ENCODE measurements at regions not wholly inside any gene's neighbourhood (a gene's known extent, or its start where the extent isn't known, plus 50 kb on each side); places are given as distances from the start of the nearest gene placed in this dataset.
"Not testable (repeated sequence)": the region's sequence is repeated elsewhere in the genome, so short reads cannot be mapped to it uniquely, and the experiment has no call there.

DNA sequence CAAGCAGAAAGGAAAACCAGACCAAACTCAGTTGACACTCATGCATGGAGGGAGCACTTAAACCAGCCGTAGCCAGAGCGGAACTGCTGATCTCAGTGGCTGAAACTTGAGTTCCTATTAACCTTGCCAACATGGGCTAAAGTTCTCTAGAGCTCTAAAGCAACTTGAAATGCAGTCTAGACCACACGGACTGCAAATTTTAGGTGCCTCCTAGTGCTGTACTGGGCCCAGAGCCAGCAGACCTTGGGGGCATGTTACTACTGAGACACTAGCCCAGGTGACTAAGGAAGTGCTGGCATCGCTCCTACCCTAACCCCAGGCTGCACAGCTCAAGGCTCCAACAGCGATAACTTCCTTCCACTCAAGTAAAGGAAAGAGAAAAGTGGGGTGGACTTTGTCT lies 236.5 kb downstream of the AKAIN1 start:
- intact Hi-C loops (cut with micrococcal nuclease), result no loop called here
- Mint-ChIP-seq H3K27me3 (no peaks in the 10 kb centered on the region), H3K4me1 (ENCODE audit: low read depth) (no peaks in the 10 kb centered on the region), H3K4me3 (no peak overlapping the region), H3K27ac (no peak overlapping the region), H3K36me3 (ENCODE audit: low read depth) (no peaks in the 10 kb centered on the region), H3K9me3 (peaks cover 9% of the 10 kb centered on the region)
- ATAC-seq, result no peak
- TF ChIP-seq, protein P1, sequence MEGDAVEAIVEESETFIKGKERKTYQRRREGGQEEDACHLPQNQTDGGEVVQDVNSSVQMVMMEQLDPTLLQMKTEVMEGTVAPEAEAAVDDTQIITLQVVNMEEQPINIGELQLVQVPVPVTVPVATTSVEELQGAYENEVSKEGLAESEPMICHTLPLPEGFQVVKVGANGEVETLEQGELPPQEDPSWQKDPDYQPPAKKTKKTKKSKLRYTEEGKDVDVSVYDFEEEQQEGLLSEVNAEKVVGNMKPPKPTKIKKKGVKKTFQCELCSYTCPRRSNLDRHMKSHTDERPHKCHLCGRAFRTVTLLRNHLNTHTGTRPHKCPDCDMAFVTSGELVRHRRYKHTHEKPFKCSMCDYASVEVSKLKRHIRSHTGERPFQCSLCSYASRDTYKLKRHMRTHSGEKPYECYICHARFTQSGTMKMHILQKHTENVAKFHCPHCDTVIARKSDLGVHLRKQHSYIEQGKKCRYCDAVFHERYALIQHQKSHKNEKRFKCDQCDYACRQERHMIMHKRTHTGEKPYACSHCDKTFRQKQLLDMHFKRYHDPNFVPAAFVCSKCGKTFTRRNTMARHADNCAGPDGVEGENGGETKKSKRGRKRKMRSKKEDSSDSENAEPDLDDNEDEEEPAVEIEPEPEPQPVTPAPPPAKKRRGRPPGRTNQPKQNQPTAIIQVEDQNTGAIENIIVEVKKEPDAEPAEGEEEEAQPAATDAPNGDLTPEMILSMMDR (IDR thresholded peaks at IDR 0.05), result no peak
- no peak for DNase-seq
- ChIA-PET CTCF (no interaction called here), POLR2A (no interaction called here)

DNA sequence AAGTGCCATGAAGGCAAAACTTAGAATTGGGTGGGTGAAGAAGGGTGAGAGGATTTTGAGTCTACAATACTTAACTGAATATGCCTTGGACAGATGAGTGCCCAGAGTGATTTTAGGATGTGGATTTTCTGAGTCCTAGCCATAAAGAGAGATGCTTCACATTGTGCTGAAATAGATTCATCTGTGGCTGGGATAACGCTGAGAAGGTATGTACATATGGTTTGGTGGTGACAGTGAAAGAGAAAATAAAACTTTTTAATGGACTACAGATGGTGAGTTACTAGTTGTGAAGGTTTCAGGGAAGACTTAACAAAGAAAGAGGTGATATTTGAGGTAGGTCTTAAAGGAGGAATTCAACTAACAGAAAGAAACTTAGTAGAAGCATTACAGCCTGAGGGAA lies 265.8 kb downstream of the AKAIN1 start:
- Mint-ChIP-seq H3K9me3 (peaks cover 14% of the 10 kb centered on the region), H3K27ac (no peak overlapping the region), H3K27me3 (no peaks in the 10 kb centered on the region), H3K4me3 (no peak overlapping the region), H3K36me3 (ENCODE audit: low read depth) (no peaks in the 10 kb centered on the region), H3K4me1 (ENCODE audit: low read depth) (no peaks in the 10 kb centered on the region)
- POLR2A ChIA-PET, result no interaction called here
- ATAC-seq, result no peak
- TF ChIP-seq, protein P1 (IDR thresholded peaks at IDR 0.05), result no peak
- CTCF ChIA-PET, result no interaction called here
- intact Hi-C loops (cut with micrococcal nuclease), result no loop called here
- DNase-seq, result no peak

DNA sequence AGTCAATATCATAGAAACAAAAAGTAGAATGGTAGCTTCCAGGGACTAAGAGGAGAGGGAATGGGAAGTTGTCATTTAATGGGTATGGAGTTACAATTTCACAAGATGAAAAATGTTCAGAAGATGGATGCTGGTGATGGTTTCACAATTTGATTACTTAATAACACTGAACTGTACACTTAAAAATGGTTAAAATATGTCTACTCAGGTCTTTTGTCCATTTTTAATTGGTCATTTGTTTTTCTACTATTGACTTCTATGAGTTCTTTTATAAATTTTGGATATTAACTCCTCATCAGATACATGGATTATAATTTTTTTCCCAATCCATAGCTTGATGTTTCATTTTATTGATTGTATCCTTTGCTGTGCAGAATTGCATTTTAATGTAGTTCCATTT lies 275.5 kb downstream of the AKAIN1 start:
- Mint-ChIP-seq H3K4me3 (no peak overlapping the region), H3K4me1 (ENCODE audit: low read depth) (no peaks in the 10 kb centered on the region), H3K27me3 (no peaks in the 10 kb centered on the region), H3K9me3 (no peaks in the 10 kb centered on the region), H3K27ac (no peak overlapping the region), H3K36me3 (ENCODE audit: low read depth) (no peaks in the 10 kb centered on the region)
- TF ChIP-seq, protein P1 (IDR thresholded peaks at IDR 0.05), result no peak
- intact Hi-C loops (cut with micrococcal nuclease), result no loop called here
- ChIA-PET POLR2A (no interaction called here), CTCF (no interaction called here)
- DNase-seq (no peak), ATAC-seq (no peak)

DNA sequence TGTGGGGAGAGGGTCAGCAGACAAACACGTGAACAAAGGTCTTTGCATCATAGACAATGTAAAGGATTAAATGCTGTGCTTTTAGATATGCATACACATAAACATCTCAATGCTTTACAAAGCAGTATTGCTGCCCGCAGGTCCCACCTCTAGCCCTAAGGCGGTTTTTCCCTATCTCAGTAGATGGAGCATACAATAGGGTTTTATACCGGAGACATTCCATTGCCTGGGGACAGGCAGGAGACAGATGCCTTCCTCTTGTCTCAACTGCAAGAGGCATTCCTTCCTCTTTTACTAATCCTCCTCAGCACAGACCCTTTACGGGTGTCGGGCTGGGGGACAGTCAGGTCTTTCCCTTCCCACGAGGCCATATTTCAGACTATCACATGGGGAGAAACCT lies 279.5 kb downstream of the AKAIN1 start:
- DNase-seq; H3K4me3 Mint-ChIP-seq; ATAC-seq; H3K27ac Mint-ChIP-seq; H3K27me3 Mint-ChIP-seq; CTCF ChIA-PET; H3K9me3 Mint-ChIP-seq; H3K4me1 Mint-ChIP-seq (ENCODE audit: low read depth); POLR2A ChIA-PET; intact Hi-C loops (cut with micrococcal nuclease); H3K36me3 Mint-ChIP-seq (ENCODE audit: low read depth): not testable (repeated sequence)

DNA sequence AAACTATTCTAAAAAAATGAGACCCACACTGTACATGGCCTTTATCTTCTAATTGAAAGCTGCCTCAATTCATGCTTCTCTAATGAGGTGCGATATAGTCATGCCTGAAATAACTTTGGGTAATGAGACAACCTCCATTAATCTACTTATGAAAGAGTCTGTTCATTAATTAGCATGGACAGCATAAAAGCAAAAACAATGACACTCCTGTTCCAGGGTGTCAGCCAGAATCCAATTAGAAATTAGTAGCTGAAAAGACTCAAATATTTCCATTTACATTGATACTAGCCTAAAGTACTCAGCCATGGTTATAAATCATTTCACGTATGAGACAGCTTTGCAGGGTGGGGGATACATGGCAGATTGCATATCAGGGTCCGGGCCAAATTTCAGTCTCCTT lies 288.7 kb downstream of the AKAIN1 start:
- H3K27me3 Mint-ChIP-seq, result no peaks in the 10 kb centered on the region
- DNase-seq (no peak), ATAC-seq (no peak)
- H3K36me3 Mint-ChIP-seq (ENCODE audit: low read depth), result no peaks in the 10 kb centered on the region
- no peak overlapping the region for H3K4me3 Mint-ChIP-seq
- intact Hi-C loops (cut with micrococcal nuclease), result no loop called here
- ChIA-PET CTCF (no interaction called here), POLR2A (no interaction called here)
- no peak overlapping the region for H3K27ac Mint-ChIP-seq
- H3K4me1 Mint-ChIP-seq (ENCODE audit: low read depth), result no peaks in the 10 kb centered on the region
- peaks cover 2% of the 10 kb centered on the region for H3K9me3 Mint-ChIP-seq
- TF ChIP-seq, protein P1 (IDR thresholded peaks at IDR 0.05), result no peak

DNA sequence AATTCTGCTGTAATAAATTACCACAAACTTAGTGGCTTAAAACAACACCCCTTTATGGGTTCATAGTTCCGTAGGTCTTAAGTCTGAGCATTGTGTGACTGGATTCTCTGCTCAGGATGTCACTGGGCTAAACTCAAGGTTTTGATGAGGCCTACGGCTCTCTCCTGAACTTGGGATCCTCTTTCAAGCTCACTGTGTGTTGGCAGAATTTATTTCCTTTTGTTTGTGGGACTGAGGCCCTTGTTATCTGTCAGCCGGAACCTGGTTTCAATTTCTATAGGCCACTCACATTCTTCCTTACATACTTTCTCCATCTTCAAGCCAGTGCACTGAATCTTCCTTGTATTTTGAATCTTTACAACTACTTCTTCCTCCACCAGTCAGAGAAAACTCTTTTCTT lies 290.2 kb downstream of the AKAIN1 start:
- CTCF ChIA-PET, result no interaction called here
- H3K4me3 Mint-ChIP-seq, result no peak overlapping the region
- POLR2A ChIA-PET, result no interaction called here
- ATAC-seq, result no peak
- TF ChIP-seq, protein P1 (IDR thresholded peaks at IDR 0.05), result no peak
- no peaks in the 10 kb centered on the region for H3K9me3 Mint-ChIP-seq
- no peaks in the 10 kb centered on the region for H3K36me3 Mint-ChIP-seq (ENCODE audit: low read depth)
- H3K27ac Mint-ChIP-seq, result no peak overlapping the region
- intact Hi-C loops (cut with micrococcal nuclease), result no loop called here
- H3K27me3 Mint-ChIP-seq, result no peaks in the 10 kb centered on the region
- H3K4me1 Mint-ChIP-seq (ENCODE audit: low read depth), result no peaks in the 10 kb centered on the region
- DNase-seq, result no peak

All from activated CD8-positive, alpha-beta T cell treated with anti-CD3 and anti-CD28 coated beads for 36 hours (primary cell).